ENCODE measurements at regions not wholly inside any gene's neighbourhood (a gene's known extent, or its start where the extent isn't known, plus 50 kb on each side); places are given as distances from the start of the nearest gene placed in this dataset.

DNA sequence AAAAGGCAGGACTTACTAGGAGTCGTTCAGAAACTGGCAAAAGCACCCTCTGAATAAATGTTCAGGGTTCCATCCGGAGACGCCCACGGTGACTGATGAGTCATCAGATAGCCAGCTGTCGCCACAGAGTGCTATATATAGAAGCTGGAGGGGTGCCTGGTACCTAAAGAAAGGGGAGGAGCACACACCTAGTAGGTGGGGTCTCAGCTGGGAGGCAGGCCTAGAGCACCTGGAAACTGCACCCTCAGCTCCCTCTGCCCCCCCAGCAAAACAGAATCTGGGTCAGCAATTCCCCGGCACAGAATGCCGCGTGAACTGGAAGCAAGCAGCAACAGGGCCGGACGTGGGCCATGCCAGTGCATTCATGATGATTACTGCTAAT, 242.0 kb downstream of the BCOR start (continued):
- TF ChIP-seq, protein P1, sequence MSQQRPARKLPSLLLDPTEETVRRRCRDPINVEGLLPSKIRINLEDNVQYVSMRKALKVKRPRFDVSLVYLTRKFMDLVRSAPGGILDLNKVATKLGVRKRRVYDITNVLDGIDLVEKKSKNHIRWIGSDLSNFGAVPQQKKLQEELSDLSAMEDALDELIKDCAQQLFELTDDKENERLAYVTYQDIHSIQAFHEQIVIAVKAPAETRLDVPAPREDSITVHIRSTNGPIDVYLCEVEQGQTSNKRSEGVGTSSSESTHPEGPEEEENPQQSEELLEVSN (IDR thresholded peaks at IDR 0.05; ENCODE audit: borderline replicate concordance in 1 of 2, extremely low read depth in 1 of 2, insufficient read depth in 1 of 2, insufficient read length in 1 of 2, low read depth in 1 of 2, low read length in 1 of 2, poor library complexity in 1 of 2, severe bottlenecking in 1 of 2): no peak
- TF ChIP-seq, protein P2, sequence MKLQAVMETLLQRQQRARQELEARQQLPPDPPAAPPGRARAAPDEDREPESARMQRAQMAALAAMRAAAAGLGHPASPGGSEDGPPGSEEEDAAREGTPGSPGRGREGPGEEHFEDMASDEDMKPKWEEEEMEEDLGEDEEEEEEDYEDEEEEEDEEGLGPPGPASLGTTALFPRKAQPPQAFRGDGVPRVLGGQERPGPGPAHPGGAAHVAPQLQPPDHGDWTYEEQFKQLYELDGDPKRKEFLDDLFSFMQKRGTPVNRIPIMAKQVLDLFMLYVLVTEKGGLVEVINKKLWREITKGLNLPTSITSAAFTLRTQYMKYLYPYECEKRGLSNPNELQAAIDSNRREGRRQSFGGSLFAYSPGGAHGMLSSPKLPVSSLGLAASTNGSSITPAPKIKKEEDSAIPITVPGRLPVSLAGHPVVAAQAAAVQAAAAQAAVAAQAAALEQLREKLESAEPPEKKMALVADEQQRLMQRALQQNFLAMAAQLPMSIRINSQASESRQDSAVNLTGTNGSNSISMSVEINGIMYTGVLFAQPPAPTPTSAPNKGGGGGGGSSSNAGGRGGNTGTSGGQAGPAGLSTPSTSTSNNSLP (IDR thresholded peaks at IDR 0.05; ENCODE audit: borderline replicate concordance, low read depth, low read length): no peak
- TF ChIP-seq FOSL1 (tag; conservative IDR thresholded peaks at IDR 0.05): peak; percentile 95
- TF ChIP-seq, protein P3, sequence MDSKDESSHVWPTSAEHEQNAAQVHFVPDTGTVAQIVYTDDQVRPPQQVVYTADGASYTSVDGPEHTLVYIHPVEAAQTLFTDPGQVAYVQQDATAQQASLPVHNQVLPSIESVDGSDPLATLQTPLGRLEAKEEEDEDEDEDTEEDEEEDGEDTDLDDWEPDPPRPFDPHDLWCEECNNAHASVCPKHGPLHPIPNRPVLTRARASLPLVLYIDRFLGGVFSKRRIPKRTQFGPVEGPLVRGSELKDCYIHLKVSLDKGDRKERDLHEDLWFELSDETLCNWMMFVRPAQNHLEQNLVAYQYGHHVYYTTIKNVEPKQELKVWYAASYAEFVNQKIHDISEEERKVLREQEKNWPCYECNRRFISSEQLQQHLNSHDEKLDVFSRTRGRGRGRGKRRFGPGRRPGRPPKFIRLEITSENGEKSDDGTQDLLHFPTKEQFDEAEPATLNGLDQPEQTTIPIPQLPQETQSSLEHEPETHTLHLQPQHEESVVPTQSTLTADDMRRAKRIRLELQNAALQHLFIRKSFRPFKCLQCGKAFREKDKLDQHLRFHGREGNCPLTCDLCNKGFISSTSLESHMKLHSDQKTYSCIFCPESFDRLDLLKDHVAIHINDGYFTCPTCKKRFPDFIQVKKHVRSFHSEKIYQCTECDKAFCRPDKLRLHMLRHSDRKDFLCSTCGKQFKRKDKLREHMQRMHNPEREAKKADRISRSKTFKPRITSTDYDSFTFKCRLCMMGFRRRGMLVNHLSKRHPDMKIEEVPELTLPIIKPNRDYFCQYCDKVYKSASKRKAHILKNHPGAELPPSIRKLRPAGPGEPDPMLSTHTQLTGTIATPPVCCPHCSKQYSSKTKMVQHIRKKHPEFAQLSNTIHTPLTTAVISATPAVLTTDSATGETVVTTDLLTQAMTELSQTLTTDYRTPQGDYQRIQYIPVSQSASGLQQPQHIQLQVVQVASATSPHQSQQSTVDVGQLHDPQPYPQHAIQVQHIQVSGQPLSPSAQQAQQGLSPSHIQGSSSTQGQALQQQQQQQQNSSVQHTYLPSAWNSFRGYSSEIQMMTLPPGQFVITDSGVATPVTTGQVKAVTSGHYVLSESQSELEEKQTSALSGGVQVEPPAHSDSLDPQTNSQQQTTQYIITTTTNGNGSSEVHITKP (IDR thresholded peaks at IDR 0.05; ENCODE audit: partially characterized antibody): peak; percentile 28
- peak; percentile 70 for TF ChIP-seq TCF3 (CRISPR knock-in tag; IDR thresholded peaks at IDR 0.05)
- peak; percentile 65; the same call in 1 of the 2 replicates for TF ChIP-seq MAFF (IDR thresholded peaks at IDR 0.05; ENCODE audit: low read length)
- TF ChIP-seq JUN (IDR thresholded peaks at IDR 0.05; ENCODE audit: borderline replicate concordance, low read depth, low read length): peak; percentile 86
- no peak for TF ChIP-seq JUN (CRISPR knock-in tag; IDR thresholded peaks at IDR 0.05; ENCODE audit: borderline replicate concordance)
- TF ChIP-seq TBP (optimal IDR thresholded peaks at IDR 0.05; ENCODE audit: low read depth, low read length): no peak
